Bronchial epithelial cell (primary cell): ENCODE measurements at regions not wholly inside any gene's neighbourhood (a gene's known extent, or its start where the extent isn't known, plus 50 kb on each side); places are given as distances from the start of the nearest gene placed in this dataset.

ENCODE experiments used
- DNase-seq: peaks from one replicate; pipeline ENCODE4 v3.0.0-alpha.2; 2010; ENCODE audit warnings: low read depth
- FAIRE-seq: peaks from 2 replicates; lab custom pipeline; 2011; peaks lifted over from hg19 to GRCh38; lab: Jason Lieb, UNC
- H3K27me3 ChIP-seq: 2 replicates; pipeline ENCODE4 v1.5.1; 2011; ENCODE audit warnings: low read length; ENCODE audit not compliant: control insufficient read depth, insufficient read depth
- H3K36me3 ChIP-seq: 2 replicates; pipeline ENCODE4 v1.5.1; 2011; ENCODE audit warnings: low read length; ENCODE audit not compliant: control insufficient read depth, insufficient read depth
- H3K4me3 ChIP-seq: 2 replicates; pipeline ENCODE4 v1.5.1; 2011; ENCODE audit warnings: mild to moderate bottlenecking, low read depth, low read length, control low read depth
- CTCF ChIP-seq: IDR thresholded peaks from 2 replicates; pipeline ENCODE4 v1.5.1; 2011; ENCODE audit warnings: mild to moderate bottlenecking, moderate library complexity, low read length, control low read depth, inconsistent platforms; ENCODE audit not compliant: insufficient read depth, severe bottlenecking

DNA sequence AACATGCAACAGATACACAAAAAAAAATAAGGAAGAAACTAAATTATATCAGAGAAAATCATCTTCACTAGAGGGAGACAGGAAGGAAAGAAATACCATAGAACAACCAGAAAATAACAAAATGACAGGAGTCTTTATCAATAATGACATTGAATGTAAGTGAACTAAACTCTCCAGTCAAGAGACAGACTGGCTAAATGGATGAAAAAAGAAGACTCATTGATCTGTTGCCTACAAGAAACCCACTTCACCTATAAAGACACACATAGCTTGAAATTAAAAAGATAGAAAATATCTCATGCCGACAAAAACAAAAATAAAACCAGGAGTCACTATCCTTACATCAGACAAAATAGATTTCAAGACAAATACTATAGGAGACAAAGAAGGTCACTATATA is 593.1 kb upstream of the USP24 start:
- no peak for TF ChIP-seq CTCF
- Histone ChIP-seq H3K27me3 (no peaks in the 10 kb centered on the region), H3K36me3 (no peaks in the 10 kb centered on the region), H3K4me3 (no peak overlapping the region)
- DNase-seq = no peak
- FAIRE-seq = no peak

- DNase-seq (no peak), FAIRE-seq (no peak)
- no peak for TF ChIP-seq CTCF
- no peaks in the 10 kb centered on the region for H3K36me3 ChIP-seq
- H3K27me3 ChIP-seq = no peaks in the 10 kb centered on the region
- H3K4me3 ChIP-seq = no peak overlapping the region
These were observed 588.3 kb upstream of the USP24 start for GRCh38 chr1:55803429-55803828.

- no peaks in the 10 kb centered on the region for H3K27me3 ChIP-seq
- no peak overlapping the region for H3K4me3 ChIP-seq
- DNase-seq (no peak), FAIRE-seq (no peak)
- no peaks in the 10 kb centered on the region for H3K36me3 ChIP-seq
- no peak for TF ChIP-seq CTCF
These were observed 586.3 kb upstream of the USP24 start for GRCh38 chr1:55801481-55801880.

DNA sequence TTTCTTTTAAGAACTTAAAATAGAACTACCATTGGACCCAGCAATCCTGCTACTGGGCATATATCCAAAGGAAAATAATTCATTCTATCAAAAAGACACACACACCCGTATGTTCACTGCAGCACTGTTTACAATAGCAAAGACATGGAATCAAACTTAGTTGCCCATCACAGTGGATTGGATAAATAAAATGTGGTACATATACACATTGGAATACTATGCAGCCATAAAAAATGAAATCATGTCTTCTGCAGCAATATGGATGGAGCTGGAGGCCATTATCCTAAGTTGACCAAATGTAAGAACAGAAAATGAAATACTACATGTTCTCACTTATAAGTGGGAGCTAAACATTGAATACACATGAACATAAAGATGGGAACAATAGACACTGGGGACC is 585.3 kb upstream of the USP24 start:
- no peak for TF ChIP-seq CTCF
- H3K36me3 ChIP-seq = no peaks in the 10 kb centered on the region
- H3K4me3 ChIP-seq = no peak overlapping the region
- FAIRE-seq (no peak), DNase-seq (no peak)
- no peaks in the 10 kb centered on the region for H3K27me3 ChIP-seq

DNA sequence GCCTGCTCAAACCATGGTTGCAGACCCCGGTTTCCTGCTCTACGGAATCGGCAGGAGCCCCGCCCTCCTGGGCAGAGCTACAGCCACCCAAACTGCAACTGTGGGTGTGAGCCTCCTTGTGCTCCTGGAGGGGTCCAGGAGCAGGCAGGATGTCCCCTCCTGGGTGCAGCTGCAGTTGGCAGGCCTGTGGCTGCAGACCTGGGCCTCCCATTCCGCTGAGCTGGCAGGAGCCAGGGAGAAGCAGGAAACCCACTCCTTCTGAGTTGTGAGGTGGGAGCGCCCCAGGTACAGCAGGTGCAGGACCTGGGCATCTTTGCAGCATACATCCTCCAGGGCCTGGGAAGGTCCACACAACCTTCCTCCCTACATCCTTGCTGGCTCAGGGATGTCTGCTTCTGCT is 578.7 kb upstream of the USP24 start:
- Histone ChIP-seq H3K27me3 (no peaks in the 10 kb centered on the region), H3K4me3 (no peak overlapping the region), H3K36me3 (no peaks in the 10 kb centered on the region)
- DNase-seq (no peak), FAIRE-seq (no peak)
- no peak for TF ChIP-seq CTCF

- no peak for FAIRE-seq
- H3K27me3 ChIP-seq = no peaks in the 10 kb centered on the region
These were observed 577.7 kb upstream of the USP24 start for GRCh38 chr1:55792870-55793269.

More at GRCh38 chr1:55792870-55793269, 577.7 kb upstream of the USP24 start:
- Histone ChIP-seq H3K4me3 (no peak overlapping the region), H3K36me3 (no peaks in the 10 kb centered on the region)
- no peak for DNase-seq
- TF ChIP-seq CTCF = no peak
